ENCODE measurements at regions not wholly inside any gene's neighbourhood (a gene's known extent, or its start where the extent isn't known, plus 50 kb on each side); places are given as distances from the start of the nearest gene placed in this dataset.

GRCh38 chr15:31848621-31849020, 181.7 kb upstream of the CHRNA7 start:
- TF ChIP-seq EZH2 (IDR thresholded peaks at IDR 0.05; ENCODE audit: insufficient read depth, low read length) (no peak), CTCF (IDR thresholded peaks at IDR 0.05; ENCODE audit: insufficient read depth, low read depth, low read length) (no peak)
- no peak overlapping the region for H3K4me3 Mint-ChIP-seq (ENCODE audit: unreplicated experiment)
- no peak for FAIRE-seq
- no peaks in the 10 kb centered on the region for H3K4me1 ChIP-seq (ENCODE audit: insufficient read depth, low read length)
- no peaks in the 10 kb centered on the region for H3K36me3 Mint-ChIP-seq (ENCODE audit: low read depth, unreplicated experiment)
- no peak overlapping the region for H3K4me2 ChIP-seq (ENCODE audit: low read length)
- no peaks in the 10 kb centered on the region for H4K20me1 ChIP-seq (ENCODE audit: insufficient read depth, low read length)
- H3K27ac Mint-ChIP-seq (ENCODE audit: unreplicated experiment) = no peak overlapping the region
- no peak for DNase-seq (ENCODE audit: low read depth)
- no peak overlapping the region for H2AFZ ChIP-seq (ENCODE audit: low read depth, low read length)
- H3K27me3 Mint-ChIP-seq (ENCODE audit: low read depth, unreplicated experiment) = peaks cover 9% of the 10 kb centered on the region
- H3K9me3 Mint-ChIP-seq (ENCODE audit: unreplicated experiment) = peaks cover 12% of the 10 kb centered on the region
- H3K79me2 ChIP-seq (ENCODE audit: insufficient read depth, low read length) = no peaks in the 10 kb centered on the region
- no peak overlapping the region for H3K9ac ChIP-seq (ENCODE audit: low read length)
- no peaks in the 10 kb centered on the region for H3K9me3 ChIP-seq (ENCODE audit: insufficient read depth, low read depth, low read length)
- H3K4me1 Mint-ChIP-seq (ENCODE audit: low read depth, unreplicated experiment) = peaks cover 4% of the 10 kb centered on the region
- no peak overlapping the region for H3K27ac ChIP-seq (ENCODE audit: low read depth, low read length)
- H3K4me3 ChIP-seq (ENCODE audit: insufficient read depth, low read depth, low read length) = no peak overlapping the region
- H3K27me3 ChIP-seq (ENCODE audit: insufficient read depth, low read length) = no peaks in the 10 kb centered on the region
- no peaks in the 10 kb centered on the region for H3K36me3 ChIP-seq (ENCODE audit: insufficient read depth, low read length)

- no peaks in the 10 kb centered on the region for H3K79me2 ChIP-seq (ENCODE audit: insufficient read depth, low read length)
- H3K4me2 ChIP-seq (ENCODE audit: low read length) = no peak overlapping the region
- no peak overlapping the region for H3K27ac ChIP-seq (ENCODE audit: low read depth, low read length)
- no peak overlapping the region for H3K4me3 ChIP-seq (ENCODE audit: insufficient read depth, low read depth, low read length)
- FAIRE-seq (no peak), DNase-seq (ENCODE audit: low read depth) (no peak)
- no peaks in the 10 kb centered on the region for H3K36me3 Mint-ChIP-seq (ENCODE audit: low read depth, unreplicated experiment)
- H3K27me3 Mint-ChIP-seq (ENCODE audit: low read depth, unreplicated experiment) = peaks cover 2% of the 10 kb centered on the region
- no peak overlapping the region for H3K4me3 Mint-ChIP-seq (ENCODE audit: unreplicated experiment)
- H3K36me3 ChIP-seq (ENCODE audit: insufficient read depth, low read length) = no peaks in the 10 kb centered on the region
- no peaks in the 10 kb centered on the region for H4K20me1 ChIP-seq (ENCODE audit: insufficient read depth, low read length)
- H3K9me3 Mint-ChIP-seq (ENCODE audit: unreplicated experiment) = peaks cover 9% of the 10 kb centered on the region
- TF ChIP-seq CTCF (IDR thresholded peaks at IDR 0.05; ENCODE audit: insufficient read depth, low read depth, low read length) = no peak
- no peak for TF ChIP-seq EZH2 (IDR thresholded peaks at IDR 0.05; ENCODE audit: insufficient read depth, low read length)
- no peaks in the 10 kb centered on the region for H3K9me3 ChIP-seq (ENCODE audit: insufficient read depth, low read depth, low read length)
- peaks cover 4% of the 10 kb centered on the region for H3K4me1 Mint-ChIP-seq (ENCODE audit: low read depth, unreplicated experiment)
- no peaks in the 10 kb centered on the region for H3K4me1 ChIP-seq (ENCODE audit: insufficient read depth, low read length)
- no peak overlapping the region for H3K9ac ChIP-seq (ENCODE audit: low read length)
- no peaks in the 10 kb centered on the region for H3K27me3 ChIP-seq (ENCODE audit: insufficient read depth, low read length)
- H3K27ac Mint-ChIP-seq (ENCODE audit: unreplicated experiment) = no peak overlapping the region
- no peak overlapping the region for H2AFZ ChIP-seq (ENCODE audit: low read depth, low read length)
These were observed 177.1 kb upstream of the CHRNA7 start for GRCh38 chr15:31852933-31853799.

GRCh38 chr15:31856581-31856980, 173.7 kb upstream of the CHRNA7 start:
- Histone ChIP-seq H3K36me3 (ENCODE audit: insufficient read depth, low read length) (no peaks in the 10 kb centered on the region), H3K4me1 (ENCODE audit: insufficient read depth, low read length) (no peaks in the 10 kb centered on the region), H2AFZ (ENCODE audit: low read depth, low read length) (no peak overlapping the region), H3K9ac (ENCODE audit: low read length) (no peak overlapping the region), H3K27me3 (ENCODE audit: insufficient read depth, low read length) (no peaks in the 10 kb centered on the region), H3K27ac (ENCODE audit: low read depth, low read length) (no peak overlapping the region), H3K9me3 (ENCODE audit: insufficient read depth, low read depth, low read length) (no peaks in the 10 kb centered on the region), H3K4me2 (ENCODE audit: low read length) (no peak overlapping the region), H4K20me1 (ENCODE audit: insufficient read depth, low read length) (no peaks in the 10 kb centered on the region), H3K4me3 (ENCODE audit: insufficient read depth, low read depth, low read length) (no peak overlapping the region), H3K79me2 (ENCODE audit: insufficient read depth, low read length) (no peaks in the 10 kb centered on the region)
- Mint-ChIP-seq H3K4me1 (ENCODE audit: low read depth, unreplicated experiment) (peaks cover 4% of the 10 kb centered on the region), H3K27ac (ENCODE audit: unreplicated experiment) (no peak overlapping the region), H3K27me3 (ENCODE audit: low read depth, unreplicated experiment) (peaks cover 2% of the 10 kb centered on the region), H3K36me3 (ENCODE audit: low read depth, unreplicated experiment) (no peaks in the 10 kb centered on the region), H3K9me3 (ENCODE audit: unreplicated experiment) (no peaks in the 10 kb centered on the region), H3K4me3 (ENCODE audit: unreplicated experiment) (no peak overlapping the region)
- no peak for TF ChIP-seq CTCF (IDR thresholded peaks at IDR 0.05; ENCODE audit: insufficient read depth, low read depth, low read length)
- no peak for TF ChIP-seq EZH2 (IDR thresholded peaks at IDR 0.05; ENCODE audit: insufficient read depth, low read length)
- FAIRE-seq (no peak), DNase-seq (ENCODE audit: low read depth) (no peak)
